GM12891 (cell line): ENCODE measurements at regions not wholly inside any gene's neighbourhood (a gene's known extent, or its start where the extent isn't known, plus 50 kb on each side); places are given as distances from the start of the nearest gene placed in this dataset.

Experiments
- DNase-seq: peaks from one replicate; pipeline ENCODE4 v3.0.0; 2011; ENCODE audit warnings: low spot score; ENCODE audit not compliant: insufficient read length
- FAIRE-seq: peaks from 2 replicates; lab custom pipeline; 2011; peaks lifted over from hg19 to GRCh38; lab: Jason Lieb, UNC
- PAX5 ChIP-seq: IDR thresholded peaks from 2 replicates; pipeline ENCODE4 v1.6.1; 2011; ENCODE audit warnings: low read length, moderate library complexity, mild to moderate bottlenecking; ENCODE audit not compliant: insufficient read depth, severe bottlenecking
- POLR2A ChIP-seq: IDR thresholded peaks from 2 replicates; pipeline ENCODE4 v1.6.1; 2011; ENCODE audit warnings: low read depth, low read length, control low read depth
- POLR2AphosphoS5 ChIP-seq: IDR thresholded peaks from 2 replicates; pipeline ENCODE4 v1.6.1; 2011; ENCODE audit warnings: low read depth, low read length, control low read depth
- POU2F2 ChIP-seq: IDR thresholded peaks from 2 replicates; pipeline ENCODE4 v1.6.1; 2011; ENCODE audit warnings: low read depth, mild to moderate bottlenecking, control low read depth, low read length, moderate library complexity
- SPI1 ChIP-seq: IDR thresholded peaks from 2 replicates; pipeline ENCODE4 v1.6.1; 2011; ENCODE audit warnings: low read depth, low read length, control low read depth
- TAF1 ChIP-seq: IDR thresholded peaks from 2 replicates; pipeline ENCODE4 v1.6.1; 2011; ENCODE audit warnings: low read depth, low read length, control low read depth

GRCh38 chr22:20653795-20654342 lies 120.0 kb upstream of the SERPIND1 start:
- DNase-seq (no peak), FAIRE-seq (no peak)
- TF ChIP-seq POU2F2 (no peak), PAX5 (no peak), SPI1 (no peak), POLR2AphosphoS5 (no peak), TAF1 (no peak), POLR2A (no peak)

- TF ChIP-seq POLR2A (no peak), TAF1 (no peak), POU2F2 (no peak), SPI1 (no peak), PAX5 (no peak)
- FAIRE-seq (no peak), DNase-seq (no peak)
These were observed 119.3 kb upstream of the SERPIND1 start for GRCh38 chr22:20654343-20655208.

GRCh38 chr22:20655623-20656022 lies 118.3 kb upstream of the SERPIND1 start:
- no peak for DNase-seq
- no peak for FAIRE-seq
- TF ChIP-seq PAX5 (no peak), POLR2AphosphoS5 (no peak), POU2F2 (no peak), POLR2A (no peak), SPI1 (no peak), TAF1 (no peak)

GRCh38 chr22:20656516-20656901 lies 117.4 kb upstream of the SERPIND1 start:
- TF ChIP-seq POLR2AphosphoS5 (no peak), TAF1 (no peak), SPI1 (no peak), PAX5 (no peak), POLR2A (no peak), POU2F2 (no peak)
- DNase-seq (no peak), FAIRE-seq (no peak)

- DNase-seq = no peak
- no peak for FAIRE-seq
- no peak for TF ChIP-seq SPI1
- no peak for TF ChIP-seq PAX5
- TF ChIP-seq POLR2A = no peak
- TF ChIP-seq TAF1 = no peak
- no peak for TF ChIP-seq POU2F2
These were observed 116.7 kb upstream of the SERPIND1 start for GRCh38 chr22:20656902-20657836.
